Adrenal gland (tissue), 5 donors: ENCODE measurements at regions not wholly inside any gene's neighbourhood (a gene's known extent, or its start where the extent isn't known, plus 50 kb on each side); places are given as distances from the start of the nearest gene placed in this dataset.

Source experiments
- POLR2A ChIP-seq, 2 donors: fragments of 450-650 bp; IDR thresholded peaks; one replicate each; pipeline ENCODE4 v1.6.1; 2017; ENCODE audit warnings: antibody characterized with exemption in 2 of 2, mild to moderate bottlenecking in 2 of 2, moderate library complexity in 1 of 2
- TF ChIP-seq, protein P1 (sequence below), 6 experiments: fragments of 450-650 bp in 4 of 6; fragments of 200-600 bp in 2 of 6; sonication (generic) in 1 of 6; IDR thresholded peaks; 1 replicate in 5 of 6; 2 replicates in 1 of 6; pipeline versions ENCODE4 v1.5.1 to v1.8.0; 2016 to 2021; ENCODE audit warnings: antibody characterized with exemption in 6 of 6, mild to moderate bottlenecking in 2 of 6, moderate library complexity in 1 of 6
- donor health status: DM: no; HTN: no; CAD: no.

DNA sequence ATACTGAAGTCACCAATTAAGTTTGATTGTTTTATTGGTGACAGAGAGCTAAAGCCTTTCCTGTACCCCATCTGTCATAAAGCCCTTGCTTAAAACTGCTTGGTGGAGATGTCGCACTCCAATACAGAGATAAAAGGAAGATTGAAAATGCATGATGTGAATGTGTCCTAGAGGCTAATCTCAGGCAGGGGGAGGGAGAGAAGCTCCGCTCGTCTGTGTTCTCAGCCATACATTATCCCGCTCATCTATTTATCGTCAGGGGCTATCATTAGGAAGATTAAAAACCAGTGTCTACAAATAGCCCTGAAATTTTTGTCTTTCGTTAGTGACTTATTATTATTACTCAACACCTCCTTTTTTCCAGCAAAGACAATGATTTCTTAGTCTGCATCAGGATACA, 110.3 kb downstream of the CMPK2 start:
- TF ChIP-seq, protein P1, sequence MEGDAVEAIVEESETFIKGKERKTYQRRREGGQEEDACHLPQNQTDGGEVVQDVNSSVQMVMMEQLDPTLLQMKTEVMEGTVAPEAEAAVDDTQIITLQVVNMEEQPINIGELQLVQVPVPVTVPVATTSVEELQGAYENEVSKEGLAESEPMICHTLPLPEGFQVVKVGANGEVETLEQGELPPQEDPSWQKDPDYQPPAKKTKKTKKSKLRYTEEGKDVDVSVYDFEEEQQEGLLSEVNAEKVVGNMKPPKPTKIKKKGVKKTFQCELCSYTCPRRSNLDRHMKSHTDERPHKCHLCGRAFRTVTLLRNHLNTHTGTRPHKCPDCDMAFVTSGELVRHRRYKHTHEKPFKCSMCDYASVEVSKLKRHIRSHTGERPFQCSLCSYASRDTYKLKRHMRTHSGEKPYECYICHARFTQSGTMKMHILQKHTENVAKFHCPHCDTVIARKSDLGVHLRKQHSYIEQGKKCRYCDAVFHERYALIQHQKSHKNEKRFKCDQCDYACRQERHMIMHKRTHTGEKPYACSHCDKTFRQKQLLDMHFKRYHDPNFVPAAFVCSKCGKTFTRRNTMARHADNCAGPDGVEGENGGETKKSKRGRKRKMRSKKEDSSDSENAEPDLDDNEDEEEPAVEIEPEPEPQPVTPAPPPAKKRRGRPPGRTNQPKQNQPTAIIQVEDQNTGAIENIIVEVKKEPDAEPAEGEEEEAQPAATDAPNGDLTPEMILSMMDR (IDR thresholded peaks at IDR 0.05), result no peak
- no peak for TF ChIP-seq POLR2A (IDR thresholded peaks at IDR 0.05)
